Testis (tissue), 2 donors: ENCODE measurements at regions not wholly inside any gene's neighbourhood (a gene's known extent, or its start where the extent isn't known, plus 50 kb on each side); places are given as distances from the start of the nearest gene placed in this dataset.

Source experiments
- CTCF ChIP-seq, 3 experiments: fragments of 450-650 bp in 2 of 3; fragments of 200-600 bp in 1 of 3; sonication (generic) in 1 of 3; IDR thresholded peaks; one replicate each; pipeline ENCODE4 v1.5.1; 2016 to 2019; ENCODE audit warnings: antibody characterized with exemption in 3 of 3, mild to moderate bottlenecking in 2 of 3, moderate library complexity in 1 of 3
- POLR2A ChIP-seq: fragments of 450-650 bp; IDR thresholded peaks from one replicate; pipeline ENCODE4 v1.6.1; 2017; ENCODE audit warnings: antibody characterized with exemption, mild to moderate bottlenecking, moderate library complexity

GRCh38 chr9:91061506-91061905, 259.9 kb downstream of the SYK start:
- TF ChIP-seq CTCF (IDR thresholded peaks at IDR 0.05) (no peak), POLR2A (no peak)
